ENCODE measurements at regions not wholly inside any gene's neighbourhood (a gene's known extent, or its start where the extent isn't known, plus 50 kb on each side); places are given as distances from the start of the nearest gene placed in this dataset.

DNA sequence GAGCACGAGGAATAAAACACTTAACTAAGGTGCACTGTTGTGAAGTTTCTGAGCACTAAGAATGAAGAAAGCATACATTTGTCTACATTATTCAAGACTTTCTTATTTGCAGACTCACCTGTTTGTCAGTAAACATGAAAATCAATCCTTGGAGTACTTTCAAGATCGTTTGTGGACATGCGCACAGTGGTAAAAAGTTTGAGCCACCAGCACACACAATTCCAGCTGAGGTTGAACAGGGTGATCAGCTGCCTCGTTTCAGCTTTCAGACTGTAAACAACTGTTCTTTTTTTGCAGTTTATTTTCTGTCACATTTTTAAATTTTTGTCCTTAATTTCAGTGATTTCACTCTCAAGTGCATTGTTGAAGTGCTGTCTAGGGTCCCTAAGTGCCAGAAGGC is 143.8 kb upstream of the VCX2 start:
- FAIRE-seq = no peak
- H3K27me3 ChIP-seq (ENCODE audit: insufficient read depth, low read length) = no peaks in the 10 kb centered on the region

GRCh38 chrX:8319359-8319758 is 145.3 kb upstream of the VCX3B start:
- Mint-ChIP-seq H3K4me1 (ENCODE audit: low read depth, unreplicated experiment) (no peaks in the 10 kb centered on the region), H3K27me3 (ENCODE audit: low read depth, unreplicated experiment) (no peaks in the 10 kb centered on the region), H3K36me3 (ENCODE audit: low read depth, unreplicated experiment) (no peaks in the 10 kb centered on the region), H3K4me3 (ENCODE audit: unreplicated experiment) (no peak overlapping the region), H3K27ac (ENCODE audit: unreplicated experiment) (no peak overlapping the region), H3K9me3 (ENCODE audit: unreplicated experiment) (no peaks in the 10 kb centered on the region)
- Histone ChIP-seq H3K4me3 (ENCODE audit: insufficient read depth, low read depth, low read length) (no peak overlapping the region), H3K9ac (ENCODE audit: low read length) (no peak overlapping the region), H3K27ac (ENCODE audit: low read depth, low read length) (no peak overlapping the region), H3K4me1 (ENCODE audit: insufficient read depth, low read length) (no peaks in the 10 kb centered on the region), H3K27me3 (ENCODE audit: insufficient read depth, low read length) (no peaks in the 10 kb centered on the region), H2AFZ (ENCODE audit: low read depth, low read length) (no peak overlapping the region), H3K4me2 (ENCODE audit: low read length) (no peak overlapping the region), H3K79me2 (ENCODE audit: insufficient read depth, low read length) (no peaks in the 10 kb centered on the region), H4K20me1 (ENCODE audit: insufficient read depth, low read length) (no peaks in the 10 kb centered on the region), H3K9me3 (ENCODE audit: insufficient read depth, low read depth, low read length) (no peaks in the 10 kb centered on the region), H3K36me3 (ENCODE audit: insufficient read depth, low read length) (no peaks in the 10 kb centered on the region)
- peak; percentile 39 for FAIRE-seq
- TF ChIP-seq CTCF (IDR thresholded peaks at IDR 0.05; ENCODE audit: insufficient read depth, low read depth, low read length) = no peak
- no peak for TF ChIP-seq EZH2 (IDR thresholded peaks at IDR 0.05; ENCODE audit: insufficient read depth, low read length)
- DNase-seq (ENCODE audit: low read depth) = no peak

More for the DNA sequence above, 143.8 kb upstream of the VCX2 start:
- Mint-ChIP-seq H3K4me3 (ENCODE audit: unreplicated experiment) (no peak overlapping the region), H3K27ac (ENCODE audit: unreplicated experiment) (no peak overlapping the region), H3K4me1 (ENCODE audit: low read depth, unreplicated experiment) (no peaks in the 10 kb centered on the region), H3K27me3 (ENCODE audit: low read depth, unreplicated experiment) (no peaks in the 10 kb centered on the region), H3K9me3 (ENCODE audit: unreplicated experiment) (no peaks in the 10 kb centered on the region), H3K36me3 (ENCODE audit: low read depth, unreplicated experiment) (no peaks in the 10 kb centered on the region)
- H3K9me3 ChIP-seq (ENCODE audit: insufficient read depth, low read depth, low read length) = no peaks in the 10 kb centered on the region
- no peak overlapping the region for H3K27ac ChIP-seq (ENCODE audit: low read depth, low read length)
- H3K36me3 ChIP-seq (ENCODE audit: insufficient read depth, low read length) = no peaks in the 10 kb centered on the region
- H3K4me1 ChIP-seq (ENCODE audit: insufficient read depth, low read length) = no peaks in the 10 kb centered on the region
- H2AFZ ChIP-seq (ENCODE audit: low read depth, low read length) = no peak overlapping the region
- H3K9ac ChIP-seq (ENCODE audit: low read length) = no peak overlapping the region
- no peak for DNase-seq (ENCODE audit: low read depth)
- H4K20me1 ChIP-seq (ENCODE audit: insufficient read depth, low read length) = no peaks in the 10 kb centered on the region
- no peaks in the 10 kb centered on the region for H3K79me2 ChIP-seq (ENCODE audit: insufficient read depth, low read length)
- no peak overlapping the region for H3K4me3 ChIP-seq (ENCODE audit: insufficient read depth, low read depth, low read length)
- H3K4me2 ChIP-seq (ENCODE audit: low read length) = no peak overlapping the region
- TF ChIP-seq EZH2 (IDR thresholded peaks at IDR 0.05; ENCODE audit: insufficient read depth, low read length) (no peak), CTCF (IDR thresholded peaks at IDR 0.05; ENCODE audit: insufficient read depth, low read depth, low read length) (no peak)

DNA sequence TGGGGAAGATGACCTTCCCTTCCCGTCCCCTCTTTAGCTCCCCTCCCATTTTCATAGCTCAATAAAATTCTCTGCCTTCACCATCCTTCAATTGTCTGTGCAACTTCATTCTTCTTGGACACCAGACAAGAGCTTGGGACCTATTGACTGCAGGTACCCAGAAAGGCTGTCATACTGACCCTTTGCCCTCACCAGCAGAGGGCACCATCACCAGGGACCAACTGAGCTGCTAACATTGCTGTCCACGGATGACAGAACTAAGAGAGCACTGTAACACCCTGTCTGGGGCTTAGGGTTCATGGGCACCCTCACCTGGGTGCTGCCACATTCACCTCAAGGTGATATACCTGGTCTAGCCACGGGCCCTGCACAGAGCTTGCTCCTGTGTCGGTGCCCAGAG is 141.3 kb upstream of the VCX3B start:
- no peak overlapping the region for H3K27ac ChIP-seq (ENCODE audit: low read depth, low read length)
- no peak for TF ChIP-seq EZH2 (IDR thresholded peaks at IDR 0.05; ENCODE audit: insufficient read depth, low read length)
- no peak for TF ChIP-seq CTCF (IDR thresholded peaks at IDR 0.05; ENCODE audit: insufficient read depth, low read depth, low read length)
- H3K9me3 Mint-ChIP-seq (ENCODE audit: unreplicated experiment) = no peaks in the 10 kb centered on the region
- H3K9ac ChIP-seq (ENCODE audit: low read length) = no peak overlapping the region
- no peaks in the 10 kb centered on the region for H3K36me3 Mint-ChIP-seq (ENCODE audit: low read depth, unreplicated experiment)
- H3K27ac Mint-ChIP-seq (ENCODE audit: unreplicated experiment) = no peak overlapping the region
- no peaks in the 10 kb centered on the region for H3K27me3 ChIP-seq (ENCODE audit: insufficient read depth, low read length)
- H2AFZ ChIP-seq (ENCODE audit: low read depth, low read length) = no peak overlapping the region
- no peak for DNase-seq (ENCODE audit: low read depth)
- H3K4me2 ChIP-seq (ENCODE audit: low read length) = no peak overlapping the region
- H3K79me2 ChIP-seq (ENCODE audit: insufficient read depth, low read length) = no peaks in the 10 kb centered on the region
- no peaks in the 10 kb centered on the region for H3K9me3 ChIP-seq (ENCODE audit: insufficient read depth, low read depth, low read length)
- no peaks in the 10 kb centered on the region for H3K27me3 Mint-ChIP-seq (ENCODE audit: low read depth, unreplicated experiment)
- no peak overlapping the region for H3K4me3 ChIP-seq (ENCODE audit: insufficient read depth, low read depth, low read length)
- no peak overlapping the region for H3K4me3 Mint-ChIP-seq (ENCODE audit: unreplicated experiment)
- no peak for FAIRE-seq
- H4K20me1 ChIP-seq (ENCODE audit: insufficient read depth, low read length) = no peaks in the 10 kb centered on the region
- no peaks in the 10 kb centered on the region for H3K36me3 ChIP-seq (ENCODE audit: insufficient read depth, low read length)
- H3K4me1 Mint-ChIP-seq (ENCODE audit: low read depth, unreplicated experiment) = no peaks in the 10 kb centered on the region
- H3K4me1 ChIP-seq (ENCODE audit: insufficient read depth, low read length) = no peaks in the 10 kb centered on the region

All from astrocyte (in vitro differentiated cells and primary cell).